Hematopoietic multipotent progenitor cell treated with erythropoietin and hydrocortisone succinate and interleukin-3 and kit ligand, for 17 days (in vitro differentiated cells): ENCODE measurements at regions not wholly inside any gene's neighbourhood (a gene's known extent, or its start where the extent isn't known, plus 50 kb on each side); places are given as distances from the start of the nearest gene placed in this dataset.

ENCODE experiments used
- DNase-seq: peaks from one replicate; pipeline ENCODE4 v3.0.0-alpha.2; 2015; ENCODE audit warnings: low spot score

DNA sequence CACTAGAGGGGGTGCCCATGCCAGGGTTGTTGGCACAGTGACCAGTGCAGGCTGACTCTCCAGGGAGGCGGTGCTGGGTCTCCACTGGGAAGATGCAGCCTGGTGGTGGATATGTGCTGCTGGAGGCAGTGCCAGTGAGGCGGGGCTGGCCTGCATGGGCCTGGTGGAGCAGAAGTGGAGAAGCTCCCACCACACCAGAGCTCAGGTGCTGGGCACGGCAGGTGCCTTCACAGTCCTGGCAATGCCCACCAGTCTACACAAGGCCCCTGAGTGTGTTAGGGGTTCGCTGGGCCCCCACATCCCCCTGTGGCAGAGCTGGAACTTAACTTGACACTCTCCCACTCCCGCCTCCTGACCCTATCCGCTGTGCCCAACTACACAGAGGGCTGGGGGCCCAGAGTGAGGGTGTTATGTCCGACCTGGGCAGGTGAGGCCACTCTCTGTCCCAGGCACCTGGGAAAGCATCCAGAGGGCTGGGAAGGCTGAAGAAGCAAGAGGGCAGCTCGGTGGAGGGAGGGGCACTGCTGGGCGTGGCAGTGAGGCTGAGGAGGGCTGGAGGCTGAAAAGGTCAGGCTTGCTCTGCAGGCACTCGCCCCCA is 102.4 kb upstream of the B3GAT1 start:
- no peak for DNase-seq

DNA sequence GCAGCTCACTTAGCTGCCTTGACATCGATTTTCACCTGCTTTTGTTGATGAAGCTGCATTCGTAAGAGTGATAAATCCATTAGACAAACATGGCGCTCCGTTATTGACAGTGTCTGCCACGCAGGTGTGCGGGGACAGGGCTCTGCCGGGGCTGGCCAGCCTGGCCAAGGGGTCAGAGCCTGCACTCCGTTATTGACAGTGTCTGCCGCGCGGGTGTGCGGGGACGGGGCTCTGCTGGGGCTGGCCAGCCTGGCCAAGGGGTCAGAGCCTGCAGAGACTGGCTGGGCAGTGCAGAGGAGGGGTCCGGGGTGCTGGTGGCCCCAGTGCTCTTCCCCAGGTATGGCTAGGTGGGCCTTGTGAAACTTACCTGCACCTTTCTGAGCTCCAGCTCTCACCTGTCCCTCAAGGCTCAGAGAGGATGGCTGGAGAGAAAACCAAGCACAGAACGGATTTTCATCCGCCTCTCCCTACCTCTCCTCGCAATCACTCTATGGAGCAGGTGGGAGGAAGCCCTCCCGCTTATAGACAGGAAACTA is 101.6 kb upstream of the B3GAT1 start:
- DNase-seq = no peak

DNA sequence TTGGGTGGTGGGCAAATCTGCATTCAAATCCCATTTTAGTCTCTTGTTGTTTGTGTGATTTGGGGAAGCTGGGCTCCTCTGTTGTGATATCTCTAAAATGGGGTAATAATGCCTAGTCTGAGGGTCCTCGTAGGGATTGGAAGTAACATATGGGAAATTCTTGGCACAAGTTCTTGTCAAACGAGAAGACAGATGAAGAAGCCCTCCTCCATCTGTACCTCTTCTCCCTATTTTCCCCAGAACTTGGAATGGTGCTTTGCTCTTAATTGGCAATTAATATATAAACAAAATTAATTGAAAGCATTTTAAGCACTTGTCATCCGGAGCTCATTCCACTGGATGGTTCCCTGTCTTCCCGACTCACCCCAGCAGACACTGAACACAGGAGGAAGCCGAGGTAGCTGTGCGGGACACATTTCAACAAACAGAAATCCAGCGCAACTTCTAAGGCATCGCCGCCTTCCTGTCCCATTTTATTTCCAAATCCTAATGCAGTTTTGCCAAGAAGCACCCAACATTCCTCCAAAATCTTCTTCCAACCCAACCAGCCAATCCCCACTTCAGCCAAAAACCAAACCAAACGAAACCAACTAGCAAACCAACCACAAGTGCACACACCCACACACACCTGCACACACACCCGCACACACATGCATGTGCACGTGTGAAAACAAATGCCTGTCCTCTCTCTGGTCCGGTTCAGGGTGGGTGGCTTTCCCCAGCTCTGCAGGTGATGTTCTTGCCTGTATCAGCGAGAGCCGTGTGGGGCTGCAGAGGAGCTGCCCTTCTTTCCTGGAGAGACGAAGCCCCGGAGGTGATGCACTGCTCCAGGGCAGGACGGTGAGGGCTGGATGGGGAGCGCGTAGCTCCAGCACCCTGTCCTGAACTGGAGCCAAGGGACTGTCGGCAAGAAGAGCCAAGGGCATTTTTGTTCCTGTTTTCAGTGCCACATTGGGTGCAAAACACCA is 100.8 kb upstream of the B3GAT1 start:
- no peak for DNase-seq

DNA sequence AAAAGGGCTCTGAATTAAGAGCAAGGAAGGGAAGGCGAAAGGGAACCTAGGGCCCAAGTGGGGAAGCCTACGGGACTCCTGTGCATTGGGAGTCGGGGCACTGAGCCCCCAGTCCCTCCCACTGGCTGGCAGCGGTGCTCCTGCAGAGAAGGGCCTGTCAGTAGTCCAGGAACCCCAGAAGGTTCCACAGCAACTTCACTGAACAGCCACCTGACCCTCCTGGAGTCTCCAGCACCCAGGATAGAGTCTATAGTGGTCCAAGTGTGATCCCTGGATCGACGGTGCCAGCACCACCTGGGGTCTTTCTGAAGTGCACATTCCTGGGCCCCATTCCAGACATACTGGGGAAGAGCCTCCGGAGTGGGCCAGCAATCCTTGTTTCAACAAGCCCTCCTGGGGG is 100.0 kb upstream of the B3GAT1 start:
- DNase-seq = no peak

DNA sequence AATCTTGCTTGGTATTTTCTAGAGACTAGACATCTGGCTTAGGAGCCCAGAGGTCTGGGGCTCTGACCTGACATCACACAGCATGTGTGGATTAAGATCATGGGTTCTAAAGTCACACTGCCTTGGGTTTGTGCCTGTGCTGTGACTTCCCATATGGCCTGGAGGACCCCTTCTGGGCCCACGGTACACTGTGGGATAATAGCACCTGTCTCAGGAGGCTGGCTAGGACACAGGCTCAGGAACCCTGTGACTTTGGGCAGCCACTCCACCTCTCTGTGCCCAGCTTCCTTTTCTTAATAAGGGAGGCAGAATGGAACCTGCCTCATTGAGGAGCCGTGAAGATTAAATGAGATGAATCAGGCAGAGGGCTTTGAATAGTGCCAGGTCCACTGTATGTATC is 99.2 kb upstream of the B3GAT1 start:
- DNase-seq = no peak

DNA sequence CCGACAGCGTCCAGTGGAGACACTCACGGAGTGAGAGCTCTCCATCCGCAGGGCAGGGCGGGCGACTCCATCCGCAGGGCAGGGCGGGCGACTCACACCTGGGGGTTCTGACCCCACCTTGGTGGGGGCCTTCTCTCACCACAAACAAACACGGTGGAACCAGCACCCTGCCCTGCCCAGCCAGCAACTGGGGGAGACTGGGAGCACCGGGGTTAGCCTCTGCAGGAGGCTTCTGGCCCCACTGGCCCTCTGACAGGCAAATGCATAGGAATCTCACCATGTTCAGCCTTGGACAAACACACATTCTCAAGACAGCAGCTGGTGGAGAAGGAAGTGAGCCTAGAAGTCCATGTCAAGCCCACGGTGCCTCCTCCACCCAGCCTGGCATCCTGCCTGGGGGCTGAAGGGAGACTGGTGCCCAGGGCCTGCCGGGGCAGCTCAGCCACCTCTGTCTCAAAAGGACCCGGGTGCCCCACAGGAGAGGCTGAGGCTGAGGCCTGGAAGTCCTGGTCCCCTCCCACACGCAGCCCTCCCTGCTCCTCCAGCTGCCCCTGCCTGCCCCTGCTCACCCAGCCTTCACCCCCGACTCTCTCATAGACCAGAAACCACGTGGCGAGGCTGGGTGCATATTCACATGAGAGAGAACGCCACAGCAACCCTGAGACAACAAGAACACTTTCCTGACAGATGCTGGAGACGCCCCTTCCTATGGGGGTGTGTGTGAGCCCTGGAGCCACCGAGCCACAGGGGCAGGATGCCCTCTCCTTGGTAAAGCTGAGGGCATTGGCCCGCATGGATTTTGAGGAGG is 98.4 kb upstream of the B3GAT1 start:
- DNase-seq = no peak

DNA sequence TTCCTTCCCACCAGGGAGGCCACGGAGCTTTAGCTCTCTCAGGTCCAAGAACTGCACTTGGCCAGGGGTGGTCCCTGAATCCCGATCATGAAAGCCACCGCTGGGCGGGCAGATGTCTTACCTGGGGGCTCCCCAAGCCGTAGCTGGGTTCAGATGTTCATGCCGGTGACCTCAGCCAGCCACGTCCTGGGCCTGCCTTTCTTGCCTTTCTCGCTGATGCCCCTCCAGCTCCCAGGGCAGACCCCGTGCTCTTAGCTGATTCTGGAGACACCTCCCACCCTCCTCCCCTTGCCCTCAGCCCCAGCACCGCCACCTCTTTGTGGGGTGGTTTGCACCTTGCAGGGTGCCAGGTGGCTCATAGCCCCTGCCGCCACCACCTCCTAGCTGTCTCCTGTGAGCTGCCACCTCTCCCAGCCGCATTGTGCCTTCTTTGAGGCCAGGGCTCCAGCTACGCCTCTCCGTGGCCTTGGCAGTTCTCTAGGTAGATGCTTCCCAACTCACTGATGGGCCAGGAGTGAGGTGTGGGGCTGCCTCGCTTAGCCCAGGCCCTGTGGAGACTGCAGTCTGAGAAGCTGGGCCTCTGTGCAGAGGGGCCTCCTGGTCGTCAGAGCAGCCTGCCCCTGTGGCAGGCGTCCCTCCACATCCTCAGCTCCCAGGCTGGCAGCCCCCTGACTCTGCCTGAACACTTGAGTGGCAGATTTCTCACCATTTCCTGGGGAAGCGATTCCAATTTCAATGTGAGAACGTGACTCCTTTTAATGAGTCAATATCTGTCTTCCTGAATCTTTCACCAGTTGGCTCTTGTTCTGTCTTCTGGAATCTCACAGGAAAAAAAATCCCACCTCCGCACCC is 97.6 kb upstream of the B3GAT1 start:
- no peak for DNase-seq

DNA sequence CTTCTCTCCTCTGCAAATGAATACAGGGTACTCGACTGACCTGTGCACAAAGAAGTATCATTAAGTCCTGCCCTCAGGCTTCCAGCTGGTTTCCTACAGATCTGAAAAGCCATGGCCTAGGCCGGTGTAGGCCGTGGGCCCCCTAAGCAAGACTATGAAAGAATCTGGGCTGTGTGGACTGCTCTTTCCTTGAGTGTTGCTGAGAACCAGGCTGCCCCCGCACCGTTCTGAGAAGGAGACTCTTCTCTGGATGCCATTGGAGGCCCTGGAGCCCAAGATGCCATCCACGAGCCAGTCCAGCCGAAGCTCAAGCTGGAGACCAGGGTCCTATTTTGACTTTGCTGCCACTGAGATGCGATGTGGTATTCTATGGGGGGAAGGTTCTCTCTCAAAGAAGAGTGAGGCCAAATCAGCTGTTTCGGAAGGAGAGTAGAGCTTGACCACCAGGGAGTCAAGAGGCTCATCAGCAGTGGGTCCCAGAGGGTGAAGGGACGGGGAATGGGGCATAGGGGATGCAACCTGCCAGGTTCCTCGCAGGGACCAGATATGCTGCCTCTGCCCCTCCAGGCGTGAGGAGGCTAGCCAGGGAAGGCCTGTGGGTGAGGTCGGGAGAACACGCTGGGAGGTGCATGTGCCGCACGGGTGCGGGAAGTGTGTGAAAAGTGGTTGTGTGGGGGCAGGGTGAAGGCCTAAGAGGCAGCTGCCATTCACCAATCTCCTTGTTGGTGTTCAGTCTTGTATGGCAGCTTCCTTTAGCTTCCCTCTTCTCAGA is 96.4 kb upstream of the B3GAT1 start:
- no peak for DNase-seq

DNA sequence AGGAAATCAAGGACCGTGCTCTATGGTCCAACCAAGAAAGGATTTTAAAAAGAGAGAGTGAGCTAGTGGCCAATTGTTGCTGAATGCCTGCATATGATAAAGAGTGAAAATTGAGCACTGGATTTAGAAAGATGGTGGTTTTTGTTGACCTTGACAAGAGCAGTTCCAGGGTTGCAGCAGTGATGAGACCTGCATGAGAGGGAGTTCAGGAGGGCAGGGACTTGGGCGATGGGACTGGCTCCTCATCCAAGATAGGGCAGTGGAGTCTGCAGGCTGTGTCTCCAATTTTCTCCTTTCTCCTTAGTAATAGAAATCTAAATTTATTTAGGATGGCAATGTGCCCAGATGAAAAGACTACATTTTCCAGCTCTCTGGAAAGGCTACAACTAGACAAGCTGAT is 94.0 kb upstream of the B3GAT1 start:
- DNase-seq = no peak

DNA sequence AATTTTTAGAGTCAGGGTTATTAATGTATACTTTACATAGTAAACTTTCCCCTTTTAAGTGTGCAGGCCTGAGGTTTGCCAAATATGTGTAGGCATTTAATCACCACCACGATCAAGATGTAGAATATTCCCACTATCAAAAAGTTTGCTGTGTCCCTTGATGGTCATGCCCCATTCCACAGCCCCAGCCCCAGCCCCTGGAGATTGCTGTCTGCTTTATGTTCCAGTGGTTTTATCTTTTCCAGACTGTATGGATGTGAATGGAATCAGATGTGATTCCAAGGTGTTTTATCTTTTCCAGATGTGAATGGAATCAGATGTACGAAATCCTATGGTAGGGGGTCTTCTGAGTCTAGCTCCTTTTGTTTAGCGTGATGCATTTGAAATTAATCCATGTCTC is 93.1 kb upstream of the B3GAT1 start:
- no peak for DNase-seq

DNA sequence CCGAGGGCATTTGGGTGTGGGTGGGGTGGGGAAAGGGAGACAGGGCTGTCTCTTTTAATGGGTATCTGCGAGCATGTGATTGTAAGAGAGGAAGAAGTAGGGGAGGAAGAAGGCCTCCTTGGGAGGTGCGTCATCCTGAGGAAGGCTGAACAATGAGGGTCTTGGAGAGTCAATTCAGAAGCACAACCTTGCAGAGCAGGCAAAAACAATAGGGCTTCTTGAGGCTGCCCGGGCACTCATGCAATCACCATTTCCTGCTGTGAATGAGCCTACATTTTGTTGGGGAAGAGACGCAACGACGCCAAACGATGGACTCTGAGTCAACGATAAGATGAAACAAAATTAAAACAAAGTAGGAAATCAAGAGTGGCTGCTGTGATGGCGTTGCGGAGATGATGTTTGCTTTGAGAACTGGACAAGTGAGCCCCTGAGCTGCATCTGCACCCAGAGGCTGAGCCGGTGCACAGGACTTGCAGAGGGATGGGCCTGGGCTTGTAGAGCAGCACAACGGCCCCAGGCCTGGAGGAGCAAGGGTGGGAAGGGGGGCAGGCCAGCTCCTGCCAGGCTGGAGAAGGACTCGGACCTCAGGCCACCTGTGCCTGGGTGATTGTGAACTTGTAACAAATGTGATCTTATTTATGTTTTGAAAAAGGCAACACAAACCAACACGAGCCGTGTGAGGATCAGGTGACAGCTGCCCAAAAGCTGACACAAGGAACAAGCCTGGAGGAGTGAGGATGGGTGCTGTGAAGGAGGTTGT is 92.3 kb upstream of the B3GAT1 start:
- no peak for DNase-seq

DNA sequence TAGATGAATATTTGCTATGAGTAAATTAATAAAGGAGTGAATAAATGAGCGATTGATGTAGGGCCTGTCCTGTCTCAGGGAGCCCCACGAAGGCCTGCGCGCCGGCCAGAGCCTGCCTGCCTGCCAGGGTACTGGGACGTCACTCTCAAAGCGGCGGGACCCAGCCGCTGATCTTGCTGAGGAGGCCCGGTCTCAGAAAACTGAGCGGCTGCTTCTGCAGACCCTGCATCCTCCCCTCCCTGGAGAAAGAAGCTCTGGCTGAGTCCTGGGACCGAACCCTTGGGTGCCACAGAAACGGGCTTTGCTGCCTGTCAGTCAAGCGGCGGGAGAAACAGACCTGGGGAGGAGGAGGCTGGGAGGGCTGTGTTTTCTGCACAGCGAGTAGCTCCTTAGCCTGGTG is 91.6 kb upstream of the B3GAT1 start:
- no peak for DNase-seq

DNA sequence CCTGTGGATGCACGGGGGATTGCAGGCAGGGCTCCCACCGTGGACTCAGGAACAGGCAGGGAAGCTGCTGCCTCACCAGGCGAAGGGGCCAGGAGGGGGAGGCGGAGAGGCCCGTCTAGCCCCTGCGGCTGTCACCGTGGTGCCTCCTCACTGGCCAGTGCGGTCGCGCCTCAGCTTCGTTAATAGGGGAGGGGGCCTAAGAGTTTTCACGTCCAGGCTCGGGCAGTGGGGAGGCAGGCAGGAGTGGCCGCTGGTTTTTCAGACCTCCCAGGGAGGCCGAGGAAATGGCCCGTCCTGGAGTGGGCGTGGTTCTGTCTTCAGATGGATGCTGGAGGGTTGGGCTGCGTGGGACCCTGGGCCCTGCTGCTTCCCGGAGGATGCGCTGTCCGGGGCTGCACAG is 91.1 kb upstream of the B3GAT1 start:
- no peak for DNase-seq

DNA sequence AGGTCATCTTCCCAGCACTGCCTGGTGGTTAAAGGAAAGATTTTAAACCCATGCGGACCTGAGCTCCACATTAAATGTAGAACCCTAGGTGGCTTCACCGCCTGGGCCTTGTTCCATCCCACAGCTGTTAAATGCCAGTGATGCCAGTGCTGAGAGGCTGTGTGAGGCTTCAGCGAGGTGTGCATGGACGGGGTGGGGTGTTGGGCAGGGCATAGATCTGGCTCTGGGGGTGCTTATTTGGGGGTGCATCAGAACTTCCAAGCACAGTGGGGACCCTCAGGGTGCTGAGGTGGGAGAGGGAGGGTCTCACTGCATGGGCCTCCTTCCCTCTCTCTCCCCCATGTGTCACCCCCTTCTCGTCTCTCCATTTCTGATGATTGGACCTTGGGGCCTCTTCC is 90.1 kb upstream of the B3GAT1 start:
- no peak for DNase-seq

DNA sequence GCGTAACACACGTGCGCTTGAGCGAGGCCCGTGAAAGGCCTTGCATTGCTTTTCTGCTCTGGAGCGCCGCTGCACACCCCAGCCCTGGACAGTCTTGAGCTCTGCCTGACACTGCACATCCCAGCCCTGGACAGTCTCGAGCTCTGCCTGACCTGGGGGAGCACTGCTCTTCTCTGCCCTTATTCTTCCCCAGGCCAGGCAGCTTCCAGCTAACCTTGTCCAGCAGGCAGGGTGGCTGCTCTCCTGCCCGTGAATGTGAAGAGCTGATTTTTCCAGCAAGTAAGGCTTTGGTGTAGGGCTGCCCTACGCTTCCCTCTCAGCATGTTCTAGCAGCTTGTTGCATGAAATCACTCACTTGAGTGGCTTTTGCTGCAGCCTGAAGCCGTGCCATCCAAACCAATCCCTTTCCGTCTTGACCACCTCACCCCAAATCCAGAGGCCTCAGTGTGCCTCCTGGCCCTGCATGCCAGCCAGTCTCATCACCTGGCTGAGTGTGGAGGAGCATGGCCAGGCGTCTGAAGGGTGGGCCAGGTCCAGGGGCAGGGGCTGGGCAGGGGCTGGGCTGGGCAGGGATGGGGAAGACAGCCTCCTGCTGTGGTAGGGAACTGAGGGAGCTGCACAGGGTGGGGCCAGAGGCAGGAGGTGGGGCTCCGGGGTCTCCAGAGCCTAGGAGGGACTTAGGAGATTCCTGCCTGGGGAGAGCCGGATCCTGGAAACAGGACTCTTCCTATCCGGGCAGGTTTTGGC is 89.5 kb upstream of the B3GAT1 start:
- no peak for DNase-seq

DNA sequence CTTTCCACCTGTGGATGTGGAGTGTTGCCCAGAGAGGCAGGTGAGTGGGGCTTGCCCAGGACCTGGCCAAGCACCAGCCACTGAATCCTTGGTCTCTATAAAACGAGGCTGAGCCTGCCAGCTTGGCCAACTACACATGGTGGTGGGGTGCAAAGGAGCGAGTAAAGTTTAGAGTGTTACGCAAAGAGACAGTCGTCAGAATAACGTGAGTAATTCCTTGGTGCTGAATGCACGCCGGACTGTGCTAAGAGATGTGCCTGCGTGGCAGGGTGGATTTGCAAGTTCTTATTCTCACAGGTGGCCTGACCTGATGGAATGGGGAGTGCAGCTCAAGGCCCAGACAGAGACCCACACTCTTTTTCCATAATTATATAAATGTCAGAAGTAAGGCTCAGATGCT is 88.6 kb upstream of the B3GAT1 start:
- no peak for DNase-seq

DNA sequence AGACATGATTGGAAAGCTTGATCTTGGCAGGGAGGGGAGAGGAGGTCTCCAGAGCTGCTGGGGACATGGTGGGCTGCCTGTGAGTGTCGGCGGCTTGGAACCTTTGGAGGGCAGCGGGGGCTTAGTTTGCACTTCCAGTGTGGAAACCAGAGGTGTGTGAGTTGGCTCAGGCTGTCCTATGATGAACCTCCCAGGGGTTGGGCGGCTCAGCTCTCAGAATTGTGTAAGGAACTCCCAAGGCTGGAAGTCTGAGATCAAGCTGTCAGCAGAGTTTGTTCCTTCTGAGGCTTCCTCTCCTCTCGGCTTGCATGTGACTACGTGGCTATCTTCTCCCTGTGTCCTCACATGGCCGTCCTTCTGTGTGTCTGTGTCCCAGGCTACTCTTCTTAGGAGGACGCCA is 87.9 kb upstream of the B3GAT1 start:
- no peak for DNase-seq

DNA sequence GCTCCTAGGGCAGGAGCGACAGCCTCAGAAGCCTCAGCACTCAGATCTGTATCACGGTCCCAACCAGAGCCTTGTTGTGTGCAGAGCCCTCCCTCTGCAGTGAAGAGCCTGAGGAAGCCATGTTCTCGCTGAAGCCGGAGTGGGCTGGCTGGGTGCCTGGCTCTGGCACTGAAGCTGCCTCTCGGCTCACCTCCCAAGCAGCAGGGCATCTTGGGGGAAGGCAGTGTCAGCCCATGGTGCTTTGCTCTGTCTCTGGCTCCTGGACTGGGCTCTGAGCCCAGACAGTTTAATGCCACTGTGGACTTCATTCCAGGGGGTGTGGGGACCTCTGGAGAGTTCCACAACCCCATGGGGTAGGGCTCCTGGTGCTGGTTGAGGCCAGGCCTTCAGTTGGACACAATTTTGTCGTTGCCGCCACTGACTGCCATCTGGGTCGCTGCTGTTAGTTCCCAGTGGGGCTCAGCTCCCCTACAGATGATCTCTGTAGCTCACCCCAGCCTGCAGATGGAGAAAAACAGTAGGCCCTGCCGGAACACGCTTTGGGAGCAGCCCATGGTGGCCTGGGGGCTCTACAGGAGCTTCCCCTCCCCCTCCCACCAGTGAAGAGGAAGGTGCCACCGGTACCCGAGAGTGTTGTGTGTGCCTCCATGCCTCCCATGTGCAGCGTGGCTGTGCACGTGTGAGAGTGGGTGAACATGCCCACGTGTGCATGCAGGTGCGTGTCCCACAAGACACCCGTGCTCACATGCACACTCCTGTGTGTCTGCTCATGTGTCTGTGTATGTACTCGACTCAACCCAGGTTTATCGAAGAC is 86.5 kb upstream of the B3GAT1 start:
- no peak for DNase-seq

DNA sequence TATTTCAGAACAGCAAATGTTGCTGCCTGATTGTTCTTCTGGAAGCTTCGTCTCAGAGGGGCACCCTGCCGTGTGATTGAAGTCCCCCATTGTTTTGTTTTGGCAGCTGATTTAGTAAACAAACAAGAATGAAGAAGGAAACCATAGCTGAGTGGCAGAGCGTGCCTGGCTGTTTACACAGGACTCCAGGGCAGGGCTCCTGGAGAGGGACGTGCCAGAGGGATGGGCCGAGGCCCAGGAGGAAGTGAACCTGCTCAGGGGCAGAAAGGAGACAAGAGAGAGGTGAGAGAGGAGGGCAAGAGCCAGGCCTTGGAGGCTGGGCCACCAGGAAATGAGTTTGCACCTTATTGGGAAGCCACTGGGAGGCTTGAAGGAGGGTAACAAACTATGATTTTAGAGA is 85.5 kb upstream of the B3GAT1 start:
- DNase-seq = no peak
